H1 (cell line): ENCODE measurements at regions not wholly inside any gene's neighbourhood (a gene's known extent, or its start where the extent isn't known, plus 50 kb on each side); places are given as distances from the start of the nearest gene placed in this dataset.

ENCODE experiments used
- CTCF ChIA-PET: fragments of 300-600 bp; sonication (Branson Sonifier 250); formaldehyde crosslinking; loops from one replicate; lab custom pipeline; 2021; ENCODE audit not compliant: partially characterized antibody; lab: Charles Lee
- POLR2A ChIA-PET: fragments of 300-600 bp; sonication (Branson Sonifier 250); formaldehyde crosslinking; loops from one replicate; lab custom pipeline; 2021; ENCODE audit warnings: inconsistent platforms; ENCODE audit not compliant: partially characterized antibody; lab: Charles Lee
- DNase-seq, 2 experiments: peaks; one replicate each; pipeline versions ENCODE4 v3.0.0 to v3.0.0-alpha.2; 2010 to 2022; ENCODE audit warnings: low spot score in 2 of 2, low read depth in 1 of 2, mixed read lengths in 1 of 2
- FAIRE-seq: peaks from 2 replicates; lab custom pipeline; 2011; peaks lifted over from hg19 to GRCh38; lab: Jason Lieb, UNC
- H2AFZ ChIP-seq: 2 replicates; pipeline ENCODE4 v1.8.1; 2012; ENCODE audit warnings: low read length, inconsistent platforms
- H2AK5ac ChIP-seq: 2 replicates; pipeline ENCODE4 v1.6.1; 2013; ENCODE audit warnings: low read depth, low read length
- H2BK120ac ChIP-seq: replicated peaks from 2 replicates; pipeline ENCODE3; 2013; ENCODE audit warnings: low read depth, low read length, inconsistent platforms
- H2BK12ac ChIP-seq: 2 replicates; pipeline ENCODE4 v1.6.1; 2013; ENCODE audit warnings: low read depth, low read length
- H2BK15ac ChIP-seq: 2 replicates; pipeline ENCODE4 v1.6.1; 2013; ENCODE audit warnings: low read length
- H2BK20ac ChIP-seq: 2 replicates; pipeline ENCODE4 v1.6.1; 2013; ENCODE audit warnings: low read length
- H2BK5ac ChIP-seq: 2 replicates; pipeline ENCODE4 v1.6.1; 2013; ENCODE audit warnings: low read depth, low read length
- H3K14ac ChIP-seq: 2 replicates; pipeline ENCODE4 v1.6.1; 2013; ENCODE audit warnings: inconsistent platforms; ENCODE audit not compliant: insufficient read length
- H3K18ac ChIP-seq: 2 replicates; pipeline ENCODE4 v1.6.1; 2013; ENCODE audit warnings: low read length; ENCODE audit errors: extremely low read depth
- H3K23ac ChIP-seq: 2 replicates; pipeline ENCODE4 v1.6.1; 2013; ENCODE audit warnings: inconsistent platforms; ENCODE audit not compliant: insufficient read length
- H3K23me2 ChIP-seq: 2 replicates; pipeline ENCODE4 v1.6.1; 2013; ENCODE audit warnings: low read depth, low read length
- H3K27ac ChIP-seq: 2 replicates; pipeline ENCODE4 v1.6.1; 2011; ENCODE audit warnings: low read depth, low read length, inconsistent platforms
- H3K27me3 ChIP-seq, 4 experiments: replicated peaks in 1 of 4; 1 replicate in 1 of 4; 2 replicates in 3 of 4; pipeline versions ENCODE4 v1.6.1 to v1.8.1; 2011 to 2013; ENCODE audit warnings: low read length in 3 of 4, mild to moderate bottlenecking in 3 of 4, inconsistent platforms in 2 of 4, mixed read lengths in 2 of 4, moderate library complexity in 1 of 4; ENCODE audit not compliant: control insufficient read depth in 3 of 4, insufficient read depth in 3 of 4; ENCODE audit errors: extremely low read depth in 1 of 4
- H3K36me3 ChIP-seq, 4 experiments: 2 replicates each; pipeline versions ENCODE4 v1.6.1 to v1.8.1; 2011 to 2013; ENCODE audit warnings: mild to moderate bottlenecking in 4 of 4, low read length in 3 of 4, moderate library complexity in 2 of 4, control low read depth in 1 of 4, inconsistent platforms in 1 of 4; ENCODE audit not compliant: insufficient read depth in 4 of 4, control insufficient read depth in 2 of 4
- H3K4ac ChIP-seq: replicated peaks from 2 replicates; pipeline ENCODE3; 2013; ENCODE audit warnings: low read length, low read depth, mixed read lengths, inconsistent platforms; ENCODE audit not compliant: insufficient read length
- H3K4me1 ChIP-seq, 4 experiments: replicated peaks in 1 of 4; 1 replicate in 1 of 4; 2 replicates in 3 of 4; pipeline versions ENCODE4 v1.6.1 to v1.8.1; 2011 to 2013; ENCODE audit warnings: low read length in 3 of 4, inconsistent platforms in 2 of 4, mixed read lengths in 1 of 4; ENCODE audit not compliant: insufficient read depth in 4 of 4, control insufficient read depth in 3 of 4
- H3K4me2 ChIP-seq, 2 experiments: 2 replicates each; pipeline versions ENCODE4 v1.6.1 to v1.8.1; 2011 to 2013; ENCODE audit warnings: low read depth in 2 of 2, low read length in 2 of 2, control low read depth in 1 of 2, inconsistent platforms in 1 of 2, mild to moderate bottlenecking in 1 of 2; ENCODE audit not compliant: insufficient read depth in 1 of 2
- H3K4me3 ChIP-seq, 4 experiments: fragments of 200-600, 300-600 bp in 1 of 4; sonication (generic), shearing (Covaris generic), sonication (Bioruptor Twin) in 1 of 4; 2 replicates each; pipeline versions ENCODE4 v1.5.1 to v1.8.1; 2011 to 2016; ENCODE audit warnings: low read length in 4 of 4, low read depth in 3 of 4, control low read depth in 2 of 4, inconsistent platforms in 2 of 4, mild to moderate bottlenecking in 2 of 4, mixed read lengths in 1 of 4, moderate library complexity in 1 of 4; ENCODE audit not compliant: insufficient read depth in 2 of 4; ENCODE audit errors: extremely low read depth in 1 of 4
- H3K56ac ChIP-seq: replicated peaks from 2 replicates; pipeline ENCODE3; 2013; ENCODE audit warnings: low read depth, mild to moderate bottlenecking, mixed read lengths, low read length, inconsistent platforms; ENCODE audit not compliant: insufficient read length
- H3K79me1 ChIP-seq: 2 replicates; pipeline ENCODE4 v1.6.1; 2013; ENCODE audit warnings: low read depth, low read length, control low read depth
- H3K79me2 ChIP-seq, 2 experiments: 2 replicates each; pipeline versions ENCODE4 v1.6.1 to v1.8.1; 2012 to 2013; ENCODE audit warnings: low read length in 2 of 2, mild to moderate bottlenecking in 2 of 2, inconsistent platforms in 1 of 2; ENCODE audit not compliant: insufficient read depth in 2 of 2, control insufficient read depth in 1 of 2
- H3K9ac ChIP-seq, 4 experiments: replicated peaks in 1 of 4; 1 replicate in 1 of 4; 2 replicates in 3 of 4; pipeline versions ENCODE4 v1.6.1 to v1.8.1; 2011 to 2013; ENCODE audit warnings: low read depth in 3 of 4, low read length in 3 of 4, control low read depth in 2 of 4, mild to moderate bottlenecking in 2 of 4, moderate library complexity in 2 of 4, inconsistent platforms in 1 of 4; ENCODE audit errors: extremely low read depth in 1 of 4
- H3K9me3 ChIP-seq, 2 experiments: 2 replicates each; pipeline versions ENCODE4 v1.6.1 to v1.8.1; 2012 to 2013; ENCODE audit warnings: mild to moderate bottlenecking in 2 of 2, moderate library complexity in 2 of 2, control low read depth in 1 of 2, inconsistent platforms in 1 of 2, low read depth in 1 of 2, low read length in 1 of 2, mixed read lengths in 1 of 2; ENCODE audit not compliant: insufficient read depth in 2 of 2
- H4K20me1 ChIP-seq, 2 experiments: replicated peaks in 1 of 2; 2 replicates each; pipeline versions ENCODE3 to v1.8.1; 2011 to 2013; ENCODE audit warnings: inconsistent platforms in 2 of 2, low read length in 2 of 2, mild to moderate bottlenecking in 1 of 2; ENCODE audit not compliant: insufficient read depth in 2 of 2, control insufficient read depth in 1 of 2
- H4K5ac ChIP-seq: 2 replicates; pipeline ENCODE4 v1.6.1; 2013; ENCODE audit warnings: low read length, low read depth, mixed read lengths, inconsistent platforms; ENCODE audit not compliant: insufficient read length
- H4K8ac ChIP-seq: 2 replicates; pipeline ENCODE4 v1.8.0; 2013; ENCODE audit warnings: mild to moderate bottlenecking, moderate library complexity, low read length, inconsistent platforms; ENCODE audit not compliant: insufficient read depth; ENCODE audit errors: extremely low read depth
- H4K91ac ChIP-seq: replicated peaks from 2 replicates; pipeline ENCODE3; 2013; ENCODE audit warnings: low read length, mixed read lengths, inconsistent platforms; ENCODE audit not compliant: insufficient read length
- FOSL1 ChIP-seq: IDR thresholded peaks from 2 replicates; pipeline ENCODE4 v1.6.1; 2011; ENCODE audit warnings: mild to moderate bottlenecking, low read depth, low read length, moderate library complexity; ENCODE audit not compliant: insufficient read depth
- GABPA ChIP-seq: IDR thresholded peaks from 2 replicates; pipeline ENCODE4 v1.6.1; 2011; ENCODE audit warnings: mild to moderate bottlenecking, low read length, moderate library complexity, borderline replicate concordance; ENCODE audit not compliant: insufficient read depth
- MAX ChIP-seq: IDR thresholded peaks from 2 replicates; pipeline ENCODE4 v1.6.1; 2012; ENCODE audit warnings: inconsistent platforms
- TEAD4 ChIP-seq: IDR thresholded peaks from 2 replicates; pipeline ENCODE4 v1.6.1; 2012; ENCODE audit warnings: low read depth, low read length, inconsistent platforms, mixed read lengths
- USF2 ChIP-seq: IDR thresholded peaks from 2 replicates; pipeline ENCODE4 v1.6.1; 2011; ENCODE audit warnings: low read length, improper control_type of control experiment
- whole genome bisulfite sequencing, 2 experiments: shearing (Covaris generic) in 1 of 2; methylation state at CpG; one replicate each; pipeline versions ENCODE4 v1.1.6 to v1.1.7; 2013 to 2015; ENCODE audit warnings: low lambda C conversion rate in 2 of 2, mixed read lengths in 2 of 2, inconsistent platforms in 1 of 2, low coverage in 1 of 2, missing lambda C conversion rate in 1 of 2; ENCODE audit not compliant: insufficient replicate concordance in 2 of 2, insufficient coverage in 1 of 2, insufficient read length in 1 of 2; ENCODE audit errors: extremely low coverage in 1 of 2, missing lambda C conversion rate in 1 of 2; 5-methylcytosine and 5-hydroxymethylcytosine counted together

GRCh38 chr11:28649922-28650321 is 541.7 kb downstream of the METTL15 start:
- Histone ChIP-seq H2BK120ac (no peak overlapping the region), H2BK20ac (no peak overlapping the region), H3K56ac (no peak overlapping the region), H3K4ac (no peak overlapping the region), H2AFZ (no peak overlapping the region), H3K4me1 (no peaks in the 10 kb centered on the region), H3K9me3 (no peaks in the 10 kb centered on the region), H4K91ac (no peak overlapping the region), H3K36me3 (no peaks in the 10 kb centered on the region), H3K23me2 (no peaks in the 10 kb centered on the region), H3K27me3 (no peaks in the 10 kb centered on the region), H2BK5ac (no peak overlapping the region), H3K79me2 (no peaks in the 10 kb centered on the region), H3K27ac (no peak overlapping the region), H2AK5ac (no peak overlapping the region), H4K5ac (no peak overlapping the region), H3K18ac (no peak overlapping the region), H3K9ac (no peak overlapping the region), H3K4me2 (no peak overlapping the region), H2BK12ac (no peak overlapping the region), H3K23ac (no peak overlapping the region), H2BK15ac (no peak overlapping the region), H3K4me3 (no peak overlapping the region), H3K14ac (no peak overlapping the region), H3K79me1 (no peaks in the 10 kb centered on the region), H4K8ac (no peak overlapping the region), H4K20me1 (no peaks in the 10 kb centered on the region)
- TF ChIP-seq GABPA (no peak), USF2 (no peak), TEAD4 (no peak), MAX (no peak), FOSL1 (no peak)
- CTCF ChIA-PET = no interaction called here
- DNase-seq = no peak
- POLR2A ChIA-PET = no interaction called here
- FAIRE-seq = no peak
- 92% methylated on average over 5 of the region's 5 CpGs; no CpG with 5 or more reads in 1 of the 2 experiments for WGBS, 2 experiments
